B cell (primary cell): ENCODE measurements at regions not wholly inside any gene's neighbourhood (a gene's known extent, or its start where the extent isn't known, plus 50 kb on each side); places are given as distances from the start of the nearest gene placed in this dataset.

Source experiments
- ATAC-seq: fragments of 200-7000 bp; cut with Tn5 transposase; one replicate; pipeline ENCODE4 v1.10.0; 2021; ENCODE audit warnings: low read depth, mild to moderate bottlenecking, moderate number of reproducible peaks, moderate library complexity
- CTCF ChIA-PET: fragments of 350-600 bp; sonication (Branson Sonifier 250); formaldehyde crosslinking; loops from one replicate; lab custom pipeline; 2021; ENCODE audit warnings: antibody characterized with exemption, inconsistent platforms; lab: Charles Lee
- POLR2A ChIA-PET: fragments of 350-600 bp; sonication (Branson Sonifier 250); formaldehyde crosslinking; loops from one replicate; lab custom pipeline; 2021; ENCODE audit warnings: antibody characterized with exemption; lab: Charles Lee
- DNase-seq: peaks from one replicate; pipeline ENCODE4 v3.0.0; 2013
- H2AFZ ChIP-seq: 2 replicates; pipeline ENCODE4 v1.6.1; 2012; ENCODE audit warnings: mild to moderate bottlenecking, low read depth, low read length; ENCODE audit not compliant: insufficient read depth, poor library complexity, severe bottlenecking
- H3K27ac ChIP-seq, 2 donors: 1 replicate in 1 of 2; 2 replicates in 1 of 2; pipeline ENCODE4 v1.5.1; 2012 to 2013; ENCODE audit warnings: low read length in 2 of 2, mild to moderate bottlenecking in 2 of 2, moderate library complexity in 1 of 2
- H3K27me3 ChIP-seq, 4 experiments: fragments of 200-600 bp in 1 of 4; sonication (generic) in 1 of 4; replicated peaks in 1 of 4; 1 replicate in 2 of 4; 2 replicates in 2 of 4; pipeline versions ENCODE4 v1.6.1 to v1.7.0; 2013 to 2016; ENCODE audit warnings: low read length in 3 of 4, mild to moderate bottlenecking in 2 of 4, mixed read lengths in 1 of 4, moderate library complexity in 1 of 4; ENCODE audit not compliant: insufficient read depth in 4 of 4, control insufficient read depth in 3 of 4; ENCODE audit errors: control extremely low read depth in 1 of 4
- H3K36me3 ChIP-seq, 2 experiments: replicated peaks in 1 of 2; 1 replicate in 1 of 2; 2 replicates in 1 of 2; pipeline versions ENCODE4 v1.6.1 to v1.7.1; 2013; ENCODE audit warnings: low read length in 1 of 2; ENCODE audit not compliant: insufficient read depth in 2 of 2, control insufficient read depth in 1 of 2; ENCODE audit errors: control extremely low read depth in 1 of 2, extremely low read depth in 1 of 2
- H3K4me1 ChIP-seq, 2 donors: fragments of 200-600 bp in 1 of 2; sonication (generic) in 1 of 2; 1 replicate in 1 of 2; 2 replicates in 1 of 2; pipeline versions ENCODE4 v1.5.1 to v1.6.1; 2013 to 2017; ENCODE audit warnings: low read length in 2 of 2; ENCODE audit not compliant: control insufficient read depth in 2 of 2, insufficient read depth in 2 of 2
- H3K4me2 ChIP-seq: replicated peaks from 2 replicates; pipeline ENCODE3; 2012; ENCODE audit warnings: mild to moderate bottlenecking, low read depth, low read length; ENCODE audit not compliant: poor library complexity, severe bottlenecking
- H3K4me3 ChIP-seq, 5 experiments: fragments of 200-600 bp in 1 of 5; sonication (generic) in 1 of 5; 1 replicate in 3 of 5; 2 replicates in 2 of 5; pipeline versions ENCODE4 v1.5.1 to v1.7.0; 2011 to 2016; ENCODE audit warnings: low read length in 4 of 5, mild to moderate bottlenecking in 4 of 5, low read depth in 2 of 5, control low read depth in 1 of 5, moderate library complexity in 1 of 5; ENCODE audit not compliant: insufficient read depth in 1 of 5; ENCODE audit errors: control extremely low read depth in 1 of 5, extremely low read depth in 1 of 5
- H3K79me2 ChIP-seq: fragments of 200-600 bp; sonication (generic); one replicate; pipeline ENCODE4 v1.6.0; 2016; ENCODE audit warnings: low read length; ENCODE audit not compliant: control insufficient read depth, insufficient read depth
- H3K9ac ChIP-seq: fragments of 200-600 bp; sonication (generic); 2 replicates; pipeline ENCODE4 v1.6.1; 2017; ENCODE audit warnings: mild to moderate bottlenecking, low read length, moderate library complexity
- H3K9me3 ChIP-seq, 3 donors: one replicate each; pipeline versions ENCODE4 v1.6.1 to v1.7.1; 2013; ENCODE audit warnings: low read length in 2 of 3; ENCODE audit not compliant: control insufficient read depth in 2 of 3, insufficient read depth in 1 of 3; ENCODE audit errors: control extremely low read depth in 1 of 3
- H4K20me1 ChIP-seq: 2 replicates; pipeline ENCODE4 v1.6.0; 2012; ENCODE audit warnings: mild to moderate bottlenecking, low read length; ENCODE audit not compliant: insufficient read depth, control insufficient read depth, poor library complexity, severe bottlenecking
- H3K27ac Mint-ChIP-seq: one replicate; pipeline ENCODE4 v1.8.0; 2021; ENCODE audit warnings: mixed read lengths
- H3K27me3 Mint-ChIP-seq: one replicate; pipeline ENCODE4 v1.8.0; 2021; ENCODE audit warnings: mixed read lengths
- H3K4me1 Mint-ChIP-seq: one replicate; pipeline ENCODE4 v1.8.0; 2021; ENCODE audit warnings: mixed read lengths
- H3K4me3 Mint-ChIP-seq: one replicate; pipeline ENCODE4 v1.8.0; 2021; ENCODE audit warnings: mixed read lengths
- H3K9me3 Mint-ChIP-seq: one replicate; pipeline ENCODE4 v1.8.0; 2022; ENCODE audit warnings: mixed read lengths; ENCODE audit not compliant: insufficient read depth
- CTCF ChIP-seq: fragments of 200-600 bp; IDR thresholded peaks from one replicate; pipeline ENCODE4 v1.8.0; 2022; ENCODE audit warnings: antibody characterized with exemption, mild to moderate bottlenecking
- EZH2 ChIP-seq: IDR thresholded peaks from 2 replicates; pipeline ENCODE4 v1.6.1; 2012; ENCODE audit warnings: borderline replicate concordance, low read depth, mild to moderate bottlenecking, moderate library complexity, low read length; ENCODE audit not compliant: insufficient read depth, poor library complexity, severe bottlenecking
- WGBS: methylation state at CpG from one replicate; pipeline ENCODE4 v1.1.5; 2013; ENCODE audit warnings: missing lambda C conversion rate; ENCODE audit not compliant: insufficient coverage; 5-methylcytosine and 5-hydroxymethylcytosine counted together
- intact Hi-C: fragments of 100-400 bp; cut with micrococcal nuclease; formaldehyde crosslinking; loops from one replicate; pipeline ENCODE4 v1.10.0; 2022

- CTCF ChIA-PET, result no interaction called here
- intact Hi-C loops, result no loop called here
- no peak overlapping the region for H3K9ac ChIP-seq
- ATAC-seq (no peak), DNase-seq (no peak)
- H3K4me3 ChIP-seq, result no peak overlapping the region
- H3K9me3 ChIP-seq, result peaks cover 0 to 26% (median 3%) of the 10 kb centered on the region in 3 donors
- no peaks in the 10 kb centered on the region for H3K4me1 ChIP-seq
- H3K4me2 ChIP-seq, result no peak overlapping the region
- H3K27ac ChIP-seq, result no peak overlapping the region
- no peaks in the 10 kb centered on the region for H3K27me3 Mint-ChIP-seq
- no peaks in the 10 kb centered on the region for H4K20me1 ChIP-seq
- POLR2A ChIA-PET, result no interaction called here
- H3K79me2 ChIP-seq, result no peaks in the 10 kb centered on the region
- no peak overlapping the region for H3K4me3 Mint-ChIP-seq
- H2AFZ ChIP-seq, result no peak overlapping the region
- peaks cover 3% of the 10 kb centered on the region for H3K9me3 Mint-ChIP-seq
- no peaks in the 10 kb centered on the region for H3K36me3 ChIP-seq
- no peak overlapping the region for H3K27ac Mint-ChIP-seq
- H3K27me3 ChIP-seq, result peaks cover 0 to 4% (median 0%) of the 10 kb centered on the region in 4 experiments
- TF ChIP-seq EZH2 (no peak), CTCF (no peak)
- H3K4me1 Mint-ChIP-seq, result no peaks in the 10 kb centered on the region
- 99% methylated on average over 7 of the region's 19 CpGs for WGBS
Observed at GRCh38 chr14:101243587-101244338, 317.5 kb upstream of the DIO3 start.
